SK-N-SH (cell line): ENCODE measurements at regions not wholly inside any gene's neighbourhood (a gene's known extent, or its start where the extent isn't known, plus 50 kb on each side); places are given as distances from the start of the nearest gene placed in this dataset.

Experiments used
- CTCF ChIA-PET: fragments of 300-600, 350-600 bp; formaldehyde crosslinking; extraction: SDS; loops from one replicate; lab custom pipeline; 2021; lab: Yijun Ruan, JAX
- POLR2A ChIA-PET: fragments of 350-600 bp; sonication (Branson Sonifier 250); formaldehyde crosslinking; extraction: SDS; loops from one replicate; lab custom pipeline; 2020; ENCODE audit warnings: antibody characterized with exemption, inconsistent platforms; lab: Yijun Ruan, JAX
- DNase-seq: peaks from one replicate; pipeline ENCODE4 v3.0.0; 2012
- H2AFZ ChIP-seq: fragments of 200-600 bp; sonication (generic); 2 replicates; pipeline ENCODE4 v1.8.1; 2016; ENCODE audit warnings: antibody characterized with exemption, mild to moderate bottlenecking, low read depth
- H3F3A ChIP-seq: fragments of 200-600 bp; sonication (generic); replicated peaks from 2 replicates; pipeline ENCODE3; 2016; ENCODE audit warnings: antibody characterized with exemption, mild to moderate bottlenecking; ENCODE audit not compliant: insufficient read depth
- H3K27ac ChIP-seq, 2 experiments: fragments of 200-500 bp in 1 of 2; fragments of 200-600 bp in 1 of 2; sonication (Bioruptor generic) in 1 of 2; sonication (generic), shearing (Covaris generic) in 1 of 2; 2 replicates each; pipeline versions ENCODE4 v1.5.1 to v1.6.1; 2014 to 2016; ENCODE audit warnings: low read depth in 2 of 2, inconsistent platforms in 1 of 2, low read length in 1 of 2, mild to moderate bottlenecking in 1 of 2, mixed read lengths in 1 of 2
- H3K27me3 ChIP-seq: fragments of 200-600 bp; sonication (generic), shearing (Covaris generic); 2 replicates; pipeline ENCODE4 v1.6.1; 2016; ENCODE audit warnings: mixed run types; ENCODE audit not compliant: insufficient read depth
- H3K36me3 ChIP-seq, 2 experiments: fragments of 200-500 bp in 1 of 2; fragments of 200-600 bp in 1 of 2; sonication (Bioruptor generic) in 1 of 2; sonication (generic) in 1 of 2; replicated peaks in 1 of 2; 2 replicates each; pipeline versions ENCODE3 to v1.5.1; 2014 to 2016; ENCODE audit warnings: low read length in 1 of 2, mild to moderate bottlenecking in 1 of 2; ENCODE audit not compliant: insufficient read depth in 2 of 2, control insufficient read depth in 1 of 2
- H3K4me1 ChIP-seq, 2 experiments: fragments of 200-500 bp in 1 of 2; fragments of 200-600 bp in 1 of 2; sonication (Bioruptor generic) in 1 of 2; sonication (generic), shearing (Covaris generic) in 1 of 2; 2 replicates each; pipeline versions ENCODE4 v1.5.1 to v1.6.1; 2014 to 2016; ENCODE audit warnings: low read depth in 1 of 2, low read length in 1 of 2, mixed run types in 1 of 2; ENCODE audit not compliant: insufficient read depth in 2 of 2, control insufficient read depth in 1 of 2
- H3K4me2 ChIP-seq: fragments of 200-600 bp; sonication (generic), shearing (Covaris generic); 2 replicates; pipeline ENCODE4 v1.6.1; 2017; ENCODE audit warnings: mixed run types
- H3K4me3 ChIP-seq, 2 experiments: fragments of 200-500 bp in 1 of 2; fragments of 200-600 bp in 1 of 2; sonication (Bioruptor generic) in 1 of 2; sonication (generic), shearing (Covaris generic) in 1 of 2; 2 replicates each; pipeline versions ENCODE4 v1.5.1 to v1.8.1; 2014 to 2016; ENCODE audit warnings: low read depth in 2 of 2, inconsistent platforms in 1 of 2, low read length in 1 of 2, mild to moderate bottlenecking in 1 of 2, mixed read lengths in 1 of 2, moderate library complexity in 1 of 2
- H3K79me2 ChIP-seq: fragments of 200-600 bp; sonication (generic); 2 replicates; pipeline ENCODE4 v1.8.1; 2017; ENCODE audit warnings: mild to moderate bottlenecking; ENCODE audit not compliant: insufficient read depth
- H3K9ac ChIP-seq: fragments of 200-600 bp; sonication (generic); 2 replicates; pipeline ENCODE4 v1.6.1; 2017; ENCODE audit warnings: mixed run types
- H3K9me2 ChIP-seq: fragments of 200-600 bp; sonication (generic); 2 replicates; pipeline ENCODE4 v1.6.1; 2017; ENCODE audit warnings: mixed run types
- H3K9me3 ChIP-seq: fragments of 200-600 bp; sonication (generic); 2 replicates; pipeline ENCODE4 v1.6.1; 2017; ENCODE audit warnings: mixed run types, mild to moderate bottlenecking, moderate library complexity
- H4K20me1 ChIP-seq: fragments of 200-600 bp; sonication (generic); 2 replicates; pipeline ENCODE4 v1.6.1; 2017; ENCODE audit warnings: mild to moderate bottlenecking, mixed run types; ENCODE audit not compliant: insufficient read depth
- ELF1 ChIP-seq: IDR thresholded peaks from 2 replicates; pipeline ENCODE4 v1.4.0; 2012
- EP300 ChIP-seq, 2 experiments: IDR thresholded peaks; 2 replicates each; pipeline versions ENCODE4 v1.4.0 to v1.6.1; 2012; ENCODE audit warnings: borderline replicate concordance in 1 of 2, low read depth in 1 of 2, low read length in 1 of 2
- FOSL2 ChIP-seq: IDR thresholded peaks from 2 replicates; pipeline ENCODE4 v1.4.0; 2012; ENCODE audit warnings: low read depth, mild to moderate bottlenecking, moderate library complexity, borderline replicate concordance
- FOXJ3 ChIP-seq: sonication (generic); formaldehyde crosslinking; IDR thresholded peaks from 2 replicates; pipeline ENCODE4 v1.5.1; 2020; ENCODE audit warnings: mild to moderate bottlenecking, missing genetic modification reagents
- GABPA ChIP-seq: IDR thresholded peaks from 2 replicates; pipeline ENCODE4 v1.4.0; 2012; ENCODE audit warnings: low read depth, mild to moderate bottlenecking
- MXI1 ChIP-seq: IDR thresholded peaks from 2 replicates; pipeline ENCODE4 v1.6.1; 2012; ENCODE audit warnings: mild to moderate bottlenecking, low read depth, low read length, improper control_type of control experiment
- PBX3 ChIP-seq: IDR thresholded peaks from 2 replicates; pipeline ENCODE4; 2012
- RAD21 ChIP-seq: IDR thresholded peaks from 2 replicates; pipeline ENCODE4 v1.6.1; 2012; ENCODE audit warnings: mild to moderate bottlenecking, low read length
- REST ChIP-seq: IDR thresholded peaks from 2 replicates; pipeline ENCODE4 v1.6.1; 2012; ENCODE audit warnings: mild to moderate bottlenecking, low read depth, low read length, moderate library complexity
- SIN3A ChIP-seq: IDR thresholded peaks from 2 replicates; pipeline ENCODE4 v1.6.1; 2012; ENCODE audit warnings: low read depth, mild to moderate bottlenecking, low read length, moderate library complexity, borderline replicate concordance
- TCF12 ChIP-seq: IDR thresholded peaks from 2 replicates; pipeline ENCODE4 v1.4.0; 2012
- TEAD4 ChIP-seq: IDR thresholded peaks from 2 replicates; pipeline ENCODE4 v1.4.0; 2012; ENCODE audit warnings: mild to moderate bottlenecking, borderline replicate concordance; ENCODE audit not compliant: insufficient read depth
- USF1 ChIP-seq: IDR thresholded peaks from 2 replicates; pipeline ENCODE4 v1.4.0; 2012; ENCODE audit warnings: low read depth, borderline replicate concordance
- WGBS: methylation state at CpG from one replicate; pipeline ENCODE4 v1.1.6; 2017; ENCODE audit warnings: low lambda C conversion rate; 5-methylcytosine and 5-hydroxymethylcytosine counted together
- TF ChIP-seq, protein P1 (sequence below): fragments of 150-350 bp; IDR thresholded peaks from 2 replicates; pipeline ENCODE4 v1.6.1; 2017; ENCODE audit warnings: antibody characterized with exemption, low read length, low read depth, borderline replicate concordance

- Histone ChIP-seq H2AFZ (no peak overlapping the region), H3K79me2 (no peaks in the 10 kb centered on the region), H3K27me3 (no peaks in the 10 kb centered on the region), H3K9me3 (no peaks in the 10 kb centered on the region), H3K4me2 (no peak overlapping the region), H3K9me2 (no peaks in the 10 kb centered on the region), H3K4me1 (no peaks in the 10 kb centered on the region), H4K20me1 (no peaks in the 10 kb centered on the region), H3F3A (no peaks in the 10 kb centered on the region), H3K9ac (no peak overlapping the region), H3K36me3 (no peaks in the 10 kb centered on the region), H3K4me3 (no peak overlapping the region), H3K27ac (no peak overlapping the region)
- WGBS, result 0% methylated on average over 3 of the region's 3 CpGs
- TF ChIP-seq REST, result no peak
- TF ChIP-seq USF1, result no peak
- no peak for TF ChIP-seq RAD21
- no peak for TF ChIP-seq EP300 (IDR thresholded peaks at IDR 0.05; ENCODE audit: borderline replicate concordance in 1 of 2, low read depth in 1 of 2, low read length in 1 of 2)
- no peak for TF ChIP-seq FOSL2
- no peak for TF ChIP-seq ELF1
- TF ChIP-seq FOXJ3, result no peak
- TF ChIP-seq PBX3, result no peak
- TF ChIP-seq, protein P1, sequence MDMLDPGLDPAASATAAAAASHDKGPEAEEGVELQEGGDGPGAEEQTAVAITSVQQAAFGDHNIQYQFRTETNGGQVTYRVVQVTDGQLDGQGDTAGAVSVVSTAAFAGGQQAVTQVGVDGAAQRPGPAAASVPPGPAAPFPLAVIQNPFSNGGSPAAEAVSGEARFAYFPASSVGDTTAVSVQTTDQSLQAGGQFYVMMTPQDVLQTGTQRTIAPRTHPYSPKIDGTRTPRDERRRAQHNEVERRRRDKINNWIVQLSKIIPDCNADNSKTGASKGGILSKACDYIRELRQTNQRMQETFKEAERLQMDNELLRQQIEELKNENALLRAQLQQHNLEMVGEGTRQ, result no peak
- TF ChIP-seq TCF12, result no peak
- TF ChIP-seq SIN3A, result no peak
- TF ChIP-seq MXI1, result no peak
- no peak for TF ChIP-seq GABPA
- TF ChIP-seq TEAD4, result no peak
- DNase-seq, result no peak
- CTCF ChIA-PET, result no interaction called here
- POLR2A ChIA-PET, result no interaction called here
These were observed 426.1 kb downstream of the EDEM1 start for GRCh38 chr3:5613599-5613998.
